HFFc6 (cell line): ENCODE measurements at regions not wholly inside any gene's neighbourhood (a gene's known extent, or its start where the extent isn't known, plus 50 kb on each side); places are given as distances from the start of the nearest gene placed in this dataset.

ENCODE experiments used
- DNase-seq: peaks from one replicate; pipeline ENCODE4 v3.0.0-alpha.2; 2018
- H3K27ac Mint-ChIP-seq: 2 replicates; pipeline ENCODE4 v1.8.0; 2020; ENCODE audit warnings: mild to moderate bottlenecking, mixed read lengths
- H3K27me3 Mint-ChIP-seq: 2 replicates; pipeline ENCODE4 v1.8.0; 2021; ENCODE audit warnings: mild to moderate bottlenecking, moderate library complexity, mixed read lengths; ENCODE audit not compliant: insufficient read depth
- H3K36me3 Mint-ChIP-seq: 2 replicates; pipeline ENCODE4 v1.8.0; 2021; ENCODE audit warnings: low read depth, mixed read lengths
- H3K4me1 Mint-ChIP-seq: 2 replicates; pipeline ENCODE4 v1.8.0; 2020; ENCODE audit warnings: low read depth, mixed read lengths
- H3K4me3 Mint-ChIP-seq: 2 replicates; pipeline ENCODE4 v1.8.0; 2020; ENCODE audit warnings: mild to moderate bottlenecking, moderate library complexity, mixed read lengths
- H3K9me3 Mint-ChIP-seq: 2 replicates; pipeline ENCODE4 v1.8.0; 2020; ENCODE audit warnings: mild to moderate bottlenecking, mixed read lengths
- CTCF ChIP-seq: fragments of 200-600 bp; sonication (generic); IDR thresholded peaks from 2 replicates; pipeline ENCODE4 v1.5.0; 2021; ENCODE audit warnings: antibody characterized with exemption, mild to moderate bottlenecking

- H3K4me1 Mint-ChIP-seq: no peaks in the 10 kb centered on the region
- no peak for TF ChIP-seq CTCF
- no peak for DNase-seq
- H3K27ac Mint-ChIP-seq: no peak overlapping the region
- no peaks in the 10 kb centered on the region for H3K27me3 Mint-ChIP-seq
- H3K36me3 Mint-ChIP-seq: no peaks in the 10 kb centered on the region
- no peak overlapping the region for H3K4me3 Mint-ChIP-seq
- H3K9me3 Mint-ChIP-seq: peaks cover 28% of the 10 kb centered on the region
Measured at GRCh38 chr5:165370794-165371193, 1865.4 kb downstream of the MAT2B start.

- Mint-ChIP-seq H3K9me3 (peaks cover 22% of the 10 kb centered on the region), H3K4me1 (no peaks in the 10 kb centered on the region), H3K4me3 (no peak overlapping the region), H3K36me3 (no peaks in the 10 kb centered on the region), H3K27ac (no peak overlapping the region), H3K27me3 (no peaks in the 10 kb centered on the region)
- TF ChIP-seq CTCF: no peak
- no peak for DNase-seq
Measured at GRCh38 chr5:165375201-165375600, 1869.8 kb downstream of the MAT2B start.

- Mint-ChIP-seq H3K36me3 (no peaks in the 10 kb centered on the region), H3K4me1 (no peaks in the 10 kb centered on the region), H3K27ac (no peak overlapping the region), H3K9me3 (peaks cover 57% of the 10 kb centered on the region), H3K27me3 (no peaks in the 10 kb centered on the region), H3K4me3 (no peak overlapping the region)
- no peak for DNase-seq
- no peak for TF ChIP-seq CTCF
Measured at GRCh38 chr5:165393839-165394238, 1888.4 kb downstream of the MAT2B start.

- Mint-ChIP-seq H3K4me3 (no peak overlapping the region), H3K4me1 (no peaks in the 10 kb centered on the region), H3K36me3 (no peaks in the 10 kb centered on the region), H3K9me3 (peaks cover 41% of the 10 kb centered on the region), H3K27me3 (no peaks in the 10 kb centered on the region), H3K27ac (no peak overlapping the region)
- no peak for TF ChIP-seq CTCF
- no peak for DNase-seq
Measured at GRCh38 chr5:165397516-165397915, 1892.1 kb downstream of the MAT2B start.

- H3K27me3 Mint-ChIP-seq: no peaks in the 10 kb centered on the region
- H3K9me3 Mint-ChIP-seq: peaks cover 33% of the 10 kb centered on the region
- TF ChIP-seq CTCF: no peak
- H3K36me3 Mint-ChIP-seq: no peaks in the 10 kb centered on the region
- H3K27ac Mint-ChIP-seq: no peak overlapping the region
- DNase-seq: no peak
- no peaks in the 10 kb centered on the region for H3K4me1 Mint-ChIP-seq
- no peak overlapping the region for H3K4me3 Mint-ChIP-seq
Measured at GRCh38 chr5:165400086-165400485, 1894.7 kb downstream of the MAT2B start.

GRCh38 chr5:165404917-165405316 lies 1899.5 kb downstream of the MAT2B start:
- H3K27me3 Mint-ChIP-seq: no peaks in the 10 kb centered on the region
- DNase-seq: no peak
- no peaks in the 10 kb centered on the region for H3K4me1 Mint-ChIP-seq
- H3K36me3 Mint-ChIP-seq: 0 out of 2 replicates have a peak, but pooled peaks cover 6% of the 10 kb centered on the region
- H3K27ac Mint-ChIP-seq: no peak overlapping the region
- no peak for TF ChIP-seq CTCF
- H3K9me3 Mint-ChIP-seq: peaks cover 38% of the 10 kb centered on the region
- no peak overlapping the region for H3K4me3 Mint-ChIP-seq
